Ascending aorta (tissue), 2 donors: ENCODE measurements at regions not wholly inside any gene's neighbourhood (a gene's known extent, or its start where the extent isn't known, plus 50 kb on each side); places are given as distances from the start of the nearest gene placed in this dataset.
"Not testable (repeated sequence)": the region's sequence is repeated elsewhere in the genome, so short reads cannot be mapped to it uniquely, and the experiment has no call there.

Experiments used
- DNase-seq, 2 donors: peaks; one replicate each; pipeline ENCODE4 v3.0.0-alpha.2; 2019; ENCODE audit warnings: low spot score in 2 of 2
- H3K27ac ChIP-seq, 2 donors: fragments of 200-600 bp; sonication (generic); one replicate each; pipeline ENCODE4 v1.5.1; 2016 to 2017; ENCODE audit warnings: mild to moderate bottlenecking in 1 of 2
- H3K27me3 ChIP-seq: fragments of 200-600 bp; sonication (generic); one replicate; pipeline ENCODE4 v1.5.1; 2017
- H3K36me3 ChIP-seq, 2 donors: fragments of 200-600 bp; sonication (generic); one replicate each; pipeline ENCODE4 v1.5.1; 2016
- H3K4me1 ChIP-seq, 2 donors: fragments of 200-600 bp; sonication (generic); one replicate each; pipeline ENCODE4 v1.5.1; 2016 to 2017; ENCODE audit warnings: mild to moderate bottlenecking in 1 of 2
- H3K4me3 ChIP-seq, 2 donors: fragments of 200-600 bp; sonication (generic); one replicate each; pipeline ENCODE4 v1.5.1; 2016 to 2017; ENCODE audit warnings: mild to moderate bottlenecking in 1 of 2
- H3K9me3 ChIP-seq, 2 donors: fragments of 200-600 bp; sonication (generic); one replicate each; pipeline ENCODE4 v1.5.1; 2016
- CTCF ChIP-seq, 3 experiments: fragments of 200-600 bp in 2 of 3; fragments of 450-650 bp in 1 of 3; sonication (generic) in 2 of 3; IDR thresholded peaks; one replicate each; pipeline ENCODE4 v1.5.1; 2016 to 2019; ENCODE audit warnings: antibody characterized with exemption in 3 of 3, mild to moderate bottlenecking in 1 of 3, moderate library complexity in 1 of 3
- intact Hi-C: fragments of 100-400 bp; cut with DNase I; formaldehyde crosslinking; loops from one replicate; pipeline ENCODE4 v1.15.1; 2023

- Histone ChIP-seq H3K27ac (no peak overlapping the region), H3K36me3 (no peaks in the 10 kb centered on the region), H3K4me3 (no peak overlapping the region), H3K9me3 (no peaks in the 10 kb centered on the region), H3K27me3 (no peaks in the 10 kb centered on the region), H3K4me1 (no peaks in the 10 kb centered on the region)
- intact Hi-C loops: no loop called here
- no peak for DNase-seq
- TF ChIP-seq CTCF (IDR thresholded peaks at IDR 0.05): no peak
Observed at GRCh38 chr9:102445906-102446305, 549.2 kb upstream of the CYLC2 start.

GRCh38 chr9:102445181-102445747 lies 549.9 kb upstream of the CYLC2 start:
- Histone ChIP-seq H3K9me3 (no peaks in the 10 kb centered on the region), H3K4me3 (no peak overlapping the region), H3K27ac (no peak overlapping the region), H3K4me1 (no peaks in the 10 kb centered on the region), H3K27me3 (no peaks in the 10 kb centered on the region), H3K36me3 (no peaks in the 10 kb centered on the region)
- DNase-seq: no peak
- intact Hi-C loops: no loop called here
- no peak for TF ChIP-seq CTCF (IDR thresholded peaks at IDR 0.05)

- H3K4me1 ChIP-seq: no peaks in the 10 kb centered on the region
- H3K27ac ChIP-seq: no peak overlapping the region
- TF ChIP-seq CTCF (IDR thresholded peaks at IDR 0.05): no peak
- no peak for DNase-seq
- intact Hi-C loops: no loop called here
- H3K36me3 ChIP-seq: no peaks in the 10 kb centered on the region
- H3K27me3 ChIP-seq: no peaks in the 10 kb centered on the region
- no peak overlapping the region for H3K4me3 ChIP-seq
- H3K9me3 ChIP-seq: no peaks in the 10 kb centered on the region
Observed at GRCh38 chr9:102439583-102439982, 555.5 kb upstream of the CYLC2 start.

- intact Hi-C loops, H3K4me1 ChIP-seq, DNase-seq, H3K9me3 ChIP-seq, H3K27me3 ChIP-seq, H3K4me3 ChIP-seq, H3K27ac ChIP-seq, H3K36me3 ChIP-seq: not testable (repeated sequence)
Observed at GRCh38 chr9:102436599-102436998, 558.5 kb upstream of the CYLC2 start.

GRCh38 chr9:102435427-102435826 lies 559.7 kb upstream of the CYLC2 start:
- Histone ChIP-seq H3K27ac (no peak overlapping the region), H3K4me1 (no peaks in the 10 kb centered on the region), H3K36me3 (no peaks in the 10 kb centered on the region), H3K9me3 (no peaks in the 10 kb centered on the region), H3K27me3 (no peaks in the 10 kb centered on the region), H3K4me3 (no peak overlapping the region)
- intact Hi-C loops: no loop called here
- no peak for TF ChIP-seq CTCF (IDR thresholded peaks at IDR 0.05)
- no peak for DNase-seq

- no peak for TF ChIP-seq CTCF (IDR thresholded peaks at IDR 0.05)
- H3K9me3 ChIP-seq: no peaks in the 10 kb centered on the region
- H3K27ac ChIP-seq: no peak overlapping the region
Observed at GRCh38 chr9:102434545-102434944, 560.6 kb upstream of the CYLC2 start.

More at GRCh38 chr9:102434545-102434944, 560.6 kb upstream of the CYLC2 start:
- Histone ChIP-seq H3K36me3 (no peaks in the 10 kb centered on the region), H3K27me3 (no peaks in the 10 kb centered on the region), H3K4me3 (no peak overlapping the region), H3K4me1 (no peaks in the 10 kb centered on the region)
- intact Hi-C loops: no loop called here
- DNase-seq: no peak
